GM12891 (cell line): ENCODE measurements at regions not wholly inside any gene's neighbourhood (a gene's known extent, or its start where the extent isn't known, plus 50 kb on each side); places are given as distances from the start of the nearest gene placed in this dataset.

Experiments used
- PAX5 ChIP-seq: IDR thresholded peaks from 2 replicates; pipeline ENCODE4 v1.6.1; 2011; ENCODE audit warnings: low read length, moderate library complexity, mild to moderate bottlenecking; ENCODE audit not compliant: insufficient read depth, severe bottlenecking
- POLR2A ChIP-seq: IDR thresholded peaks from 2 replicates; pipeline ENCODE4 v1.6.1; 2011; ENCODE audit warnings: low read depth, low read length, control low read depth

DNA sequence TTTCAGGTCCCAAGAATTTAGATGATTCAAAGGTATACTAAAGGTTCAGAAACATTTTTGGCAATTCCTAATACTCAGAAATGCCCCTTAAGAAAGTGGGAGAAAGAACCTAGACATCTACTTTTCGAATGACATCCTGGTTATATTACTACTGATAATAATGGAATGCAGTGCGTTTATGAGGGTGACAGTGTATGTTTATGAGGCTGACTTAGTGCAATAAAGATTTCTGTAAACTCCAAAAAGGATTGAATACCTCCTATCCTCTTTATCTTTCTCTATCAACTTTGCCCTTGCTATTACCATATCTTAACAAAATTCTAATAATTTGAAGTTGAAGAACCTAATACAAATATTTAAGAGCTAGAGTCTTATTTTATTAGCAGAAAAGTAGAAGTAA lies 348.9 kb upstream of the EPHA6 start:
- TF ChIP-seq POLR2A (no peak), PAX5 (no peak)
